ENCODE measurements at regions not wholly inside any gene's neighbourhood (a gene's known extent, or its start where the extent isn't known, plus 50 kb on each side); places are given as distances from the start of the nearest gene placed in this dataset.

GRCh38 chr3:180496995-180497394 is 105.0 kb upstream of the TTC14 start:
- TF ChIP-seq CTCF (conservative IDR thresholded peaks at IDR 0.05 in 1 of 2, IDR thresholded peaks at IDR 0.05 in 1 of 2; ENCODE audit: low read depth in 1 of 2, low read length in 2 of 2), result no peak
- Histone ChIP-seq H3K4me1 (ENCODE audit: control insufficient read depth, extremely low read depth, insufficient read depth, low read length) (no peaks in the 10 kb centered on the region), H3K4me2 (ENCODE audit: extremely low read depth, insufficient read depth, low read length) (no peak overlapping the region), H3K27ac (ENCODE audit: insufficient read depth, low read length) (no peak overlapping the region), H3K79me2 (ENCODE audit: control insufficient read depth, insufficient read depth, low read length) (no peaks in the 10 kb centered on the region), H4K20me1 (ENCODE audit: control insufficient read depth, extremely low read depth, insufficient read depth, low read length) (no peaks in the 10 kb centered on the region), H3K27me3 (ENCODE audit: control insufficient read depth, insufficient read depth, low read length) (no peaks in the 10 kb centered on the region), H3K9me3 (ENCODE audit: control insufficient read depth, insufficient read depth, low read depth, low read length) (no peaks in the 10 kb centered on the region), H3K9ac (ENCODE audit: insufficient read depth, low read length) (no peak overlapping the region), H3K4me3 (replicated peaks in 1 of 4; ENCODE audit: control extremely low read depth in 1 of 4, insufficient read depth in 1 of 4, low read depth in 3 of 4, low read length in 4 of 4) (no peak overlapping the region), H3K36me3 (ENCODE audit: control insufficient read depth, insufficient read depth, low read length) (no peaks in the 10 kb centered on the region), H2AFZ (ENCODE audit: low read length) (no peak overlapping the region)
- no peak for DNase-seq (ENCODE audit: low read depth in 2 of 2)

GRCh38 chr3:180516368-180516767 is 85.6 kb upstream of the TTC14 start:
- no peak overlapping the region for H3K4me2 ChIP-seq (ENCODE audit: extremely low read depth, insufficient read depth, low read length)
- H3K79me2 ChIP-seq (ENCODE audit: control insufficient read depth, insufficient read depth, low read length), result no peaks in the 10 kb centered on the region
- no peak overlapping the region for H3K4me3 ChIP-seq (replicated peaks in 1 of 4; ENCODE audit: control extremely low read depth in 1 of 4, insufficient read depth in 1 of 4, low read depth in 3 of 4, low read length in 4 of 4)
- DNase-seq (ENCODE audit: low read depth in 2 of 2), result no peak
- no peak overlapping the region for H3K27ac ChIP-seq (ENCODE audit: insufficient read depth, low read length)
- no peaks in the 10 kb centered on the region for H3K27me3 ChIP-seq (ENCODE audit: control insufficient read depth, insufficient read depth, low read length)
- H3K9me3 ChIP-seq (ENCODE audit: control insufficient read depth, insufficient read depth, low read depth, low read length), result no peaks in the 10 kb centered on the region
- TF ChIP-seq EZH2 (IDR thresholded peaks at IDR 0.05; ENCODE audit: low read length, missing control alignments) (no peak), CTCF (conservative IDR thresholded peaks at IDR 0.05 in 1 of 2, IDR thresholded peaks at IDR 0.05 in 1 of 2; ENCODE audit: low read depth in 1 of 2, low read length in 2 of 2) (no peak)
- H3K4me1 ChIP-seq (ENCODE audit: control insufficient read depth, extremely low read depth, insufficient read depth, low read length), result no peaks in the 10 kb centered on the region
- no peaks in the 10 kb centered on the region for H4K20me1 ChIP-seq (ENCODE audit: control insufficient read depth, extremely low read depth, insufficient read depth, low read length)
- no peak overlapping the region for H3K9ac ChIP-seq (ENCODE audit: insufficient read depth, low read length)
- no peaks in the 10 kb centered on the region for H3K36me3 ChIP-seq (ENCODE audit: control insufficient read depth, insufficient read depth, low read length)
- no peak overlapping the region for H2AFZ ChIP-seq (ENCODE audit: low read length)

GRCh38 chr3:180523040-180523439 is 78.9 kb upstream of the TTC14 start:
- Histone ChIP-seq H2AFZ (ENCODE audit: low read length) (no peak overlapping the region), H4K20me1 (ENCODE audit: control insufficient read depth, extremely low read depth, insufficient read depth, low read length) (no peaks in the 10 kb centered on the region), H3K9me3 (ENCODE audit: control insufficient read depth, insufficient read depth, low read depth, low read length) (no peaks in the 10 kb centered on the region), H3K79me2 (ENCODE audit: control insufficient read depth, insufficient read depth, low read length) (no peaks in the 10 kb centered on the region), H3K4me1 (ENCODE audit: control insufficient read depth, extremely low read depth, insufficient read depth, low read length) (no peaks in the 10 kb centered on the region), H3K4me3 (replicated peaks in 1 of 4; ENCODE audit: control extremely low read depth in 1 of 4, insufficient read depth in 1 of 4, low read depth in 3 of 4, low read length in 4 of 4) (no peak overlapping the region), H3K27me3 (ENCODE audit: control insufficient read depth, insufficient read depth, low read length) (no peaks in the 10 kb centered on the region), H3K27ac (ENCODE audit: insufficient read depth, low read length) (no peak overlapping the region), H3K9ac (ENCODE audit: insufficient read depth, low read length) (no peak overlapping the region), H3K4me2 (ENCODE audit: extremely low read depth, insufficient read depth, low read length) (no peak overlapping the region), H3K36me3 (ENCODE audit: control insufficient read depth, insufficient read depth, low read length) (no peaks in the 10 kb centered on the region)
- TF ChIP-seq EZH2 (IDR thresholded peaks at IDR 0.05; ENCODE audit: low read length, missing control alignments) (no peak), CTCF (conservative IDR thresholded peaks at IDR 0.05 in 1 of 2, IDR thresholded peaks at IDR 0.05 in 1 of 2; ENCODE audit: low read depth in 1 of 2, low read length in 2 of 2) (no peak)
- no peak for DNase-seq (ENCODE audit: low read depth in 2 of 2)

Data from fibroblast of lung (primary cell).